ENCODE measurements at regions not wholly inside any gene's neighbourhood (a gene's known extent, or its start where the extent isn't known, plus 50 kb on each side); places are given as distances from the start of the nearest gene placed in this dataset.
A peak's percentile ranks its signal among the peaks of the same experiment; 100 is the strongest.

DNA sequence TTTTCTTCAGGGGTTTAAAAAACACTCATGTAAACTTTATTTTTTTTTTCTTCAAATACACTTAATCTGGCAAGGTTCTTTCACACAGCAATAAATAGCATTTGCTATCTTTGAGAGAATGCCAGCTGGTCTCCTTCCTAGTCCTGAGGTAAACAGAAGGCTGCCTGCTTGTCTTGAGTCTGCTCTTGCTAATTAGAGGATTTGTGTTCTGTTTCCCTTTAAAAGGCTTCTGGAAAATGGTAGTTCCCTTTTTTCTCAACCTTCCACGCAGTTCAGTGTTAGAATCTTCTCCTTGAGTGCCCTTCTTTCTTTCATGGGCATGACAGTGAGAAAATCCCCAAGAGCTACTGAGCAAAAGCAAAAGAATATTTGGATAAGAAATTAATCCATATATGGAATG, 92.3 kb upstream of the DCN start:
- DNase-seq (ENCODE audit: low read depth, low spot score): peak; percentile 78
- in situ Hi-C loops (cut with HindIII; ENCODE audit: low sequenced_read_pairs): no loop called here
- TF ChIP-seq, protein P1, sequence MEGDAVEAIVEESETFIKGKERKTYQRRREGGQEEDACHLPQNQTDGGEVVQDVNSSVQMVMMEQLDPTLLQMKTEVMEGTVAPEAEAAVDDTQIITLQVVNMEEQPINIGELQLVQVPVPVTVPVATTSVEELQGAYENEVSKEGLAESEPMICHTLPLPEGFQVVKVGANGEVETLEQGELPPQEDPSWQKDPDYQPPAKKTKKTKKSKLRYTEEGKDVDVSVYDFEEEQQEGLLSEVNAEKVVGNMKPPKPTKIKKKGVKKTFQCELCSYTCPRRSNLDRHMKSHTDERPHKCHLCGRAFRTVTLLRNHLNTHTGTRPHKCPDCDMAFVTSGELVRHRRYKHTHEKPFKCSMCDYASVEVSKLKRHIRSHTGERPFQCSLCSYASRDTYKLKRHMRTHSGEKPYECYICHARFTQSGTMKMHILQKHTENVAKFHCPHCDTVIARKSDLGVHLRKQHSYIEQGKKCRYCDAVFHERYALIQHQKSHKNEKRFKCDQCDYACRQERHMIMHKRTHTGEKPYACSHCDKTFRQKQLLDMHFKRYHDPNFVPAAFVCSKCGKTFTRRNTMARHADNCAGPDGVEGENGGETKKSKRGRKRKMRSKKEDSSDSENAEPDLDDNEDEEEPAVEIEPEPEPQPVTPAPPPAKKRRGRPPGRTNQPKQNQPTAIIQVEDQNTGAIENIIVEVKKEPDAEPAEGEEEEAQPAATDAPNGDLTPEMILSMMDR (IDR thresholded peaks at IDR 0.05; ENCODE audit: low read depth, low read length): no peak
- H3K4me3 ChIP-seq (ENCODE audit: low read depth, low read length): no peak overlapping the region

DNA sequence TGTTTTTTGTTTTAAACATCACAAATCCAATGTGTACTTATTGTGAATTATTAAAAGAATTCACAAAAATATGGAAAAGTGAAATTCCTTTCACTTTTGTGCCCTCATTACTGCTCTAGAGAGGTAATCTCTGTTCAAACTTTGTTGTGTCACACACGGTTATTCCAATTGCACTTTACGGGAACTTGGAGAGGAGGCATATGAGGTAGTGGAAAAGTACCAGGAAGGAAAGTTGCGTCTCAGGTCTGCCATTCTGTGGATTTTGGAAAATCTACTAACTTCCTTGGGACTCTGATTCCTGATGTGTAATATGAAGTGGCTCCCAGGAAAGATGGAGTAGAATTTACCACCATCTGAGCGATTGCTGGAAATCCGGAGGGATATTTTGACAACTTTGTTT, 90.9 kb upstream of the DCN start:
- H3K4me3 ChIP-seq (ENCODE audit: low read depth, low read length): no peak overlapping the region
- TF ChIP-seq, protein P1 (IDR thresholded peaks at IDR 0.05; ENCODE audit: low read depth, low read length): no peak
- no peak for DNase-seq (ENCODE audit: low read depth, low spot score)
- in situ Hi-C loops (cut with HindIII; ENCODE audit: low sequenced_read_pairs): no loop called here

DNA sequence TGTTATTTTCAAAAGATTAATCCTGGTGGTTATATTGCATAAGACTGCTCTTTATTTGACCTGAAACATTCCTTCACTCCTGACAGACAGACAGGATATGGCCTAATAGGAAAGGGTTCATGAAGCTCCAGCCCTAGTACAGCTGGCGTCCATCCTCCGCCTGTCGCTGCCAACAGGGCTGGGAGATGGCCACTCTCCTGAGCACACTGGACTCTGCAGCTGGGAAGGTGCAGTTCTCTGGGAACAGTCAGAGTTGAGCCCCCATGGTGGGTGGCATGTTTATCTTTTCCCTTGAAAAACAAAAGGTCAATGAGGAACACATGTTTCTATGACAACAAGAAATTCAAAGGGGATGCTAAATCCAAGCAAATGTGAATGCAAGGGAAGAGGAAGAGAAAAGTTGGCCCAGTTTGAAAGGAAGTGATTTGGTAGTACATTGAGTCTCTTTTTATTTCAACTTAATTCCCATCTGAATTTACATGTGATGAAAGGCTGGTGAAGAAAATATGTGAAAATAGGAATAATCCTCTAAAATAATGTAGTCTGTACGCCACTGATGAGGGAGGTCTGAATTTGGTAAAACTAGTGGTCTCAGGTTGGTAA, 89.9 kb upstream of the DCN start:
- in situ Hi-C loops (cut with HindIII; ENCODE audit: low sequenced_read_pairs): no loop called here
- TF ChIP-seq, protein P1 (IDR thresholded peaks at IDR 0.05; ENCODE audit: low read depth, low read length): no peak
- DNase-seq (ENCODE audit: low read depth, low spot score): peak; percentile 85
- no peak overlapping the region for H3K4me3 ChIP-seq (ENCODE audit: low read depth, low read length)

DNA sequence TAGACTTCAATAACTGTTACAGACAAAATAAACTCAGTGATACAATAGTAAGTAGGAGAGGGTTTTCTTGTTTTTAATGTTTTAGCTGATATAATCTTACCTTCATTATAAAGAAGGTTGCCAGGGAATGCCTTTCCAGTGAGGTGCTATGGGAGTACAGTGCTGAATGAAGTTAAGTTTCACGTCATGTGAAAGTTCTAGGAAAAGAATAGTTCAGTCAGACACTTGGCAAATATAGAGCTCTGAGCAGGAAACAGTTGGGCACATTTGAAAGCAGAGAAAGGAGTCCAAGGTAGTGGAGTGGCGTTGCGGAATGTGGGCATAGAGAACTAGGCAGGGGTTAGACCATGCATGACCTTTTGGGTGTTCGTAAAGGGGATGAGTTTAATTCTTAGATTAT, 88.6 kb upstream of the DCN start:
- TF ChIP-seq, protein P1 (IDR thresholded peaks at IDR 0.05; ENCODE audit: low read depth, low read length): no peak
- in situ Hi-C loops (cut with HindIII; ENCODE audit: low sequenced_read_pairs): no loop called here
- DNase-seq (ENCODE audit: low read depth, low spot score): no peak
- H3K4me3 ChIP-seq (ENCODE audit: low read depth, low read length): no peak overlapping the region

DNA sequence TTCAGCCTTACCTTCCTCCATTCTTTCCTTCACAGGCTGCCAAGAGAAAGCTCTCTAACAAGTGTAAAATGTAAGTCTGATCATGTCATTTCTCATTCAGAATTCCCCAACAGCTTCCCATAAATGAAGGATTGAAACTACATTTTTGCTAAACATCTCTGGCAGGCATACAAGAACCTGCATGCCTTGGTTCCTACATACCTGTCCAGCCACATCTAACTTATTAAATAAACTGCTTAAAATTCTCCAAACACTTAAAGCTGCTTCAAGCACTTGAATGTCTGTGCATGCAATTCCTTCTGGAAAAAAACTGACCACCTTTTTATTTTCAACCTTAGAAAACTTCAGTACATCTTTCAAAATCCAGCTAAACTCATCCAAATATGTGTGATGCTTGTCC, 84.4 kb upstream of the DCN start:
- in situ Hi-C loops (cut with HindIII; ENCODE audit: low sequenced_read_pairs): no loop called here
- no peak for DNase-seq (ENCODE audit: low read depth, low spot score)
- no peak overlapping the region for H3K4me3 ChIP-seq (ENCODE audit: low read depth, low read length)
- TF ChIP-seq, protein P1 (IDR thresholded peaks at IDR 0.05; ENCODE audit: low read depth, low read length): no peak

DNA sequence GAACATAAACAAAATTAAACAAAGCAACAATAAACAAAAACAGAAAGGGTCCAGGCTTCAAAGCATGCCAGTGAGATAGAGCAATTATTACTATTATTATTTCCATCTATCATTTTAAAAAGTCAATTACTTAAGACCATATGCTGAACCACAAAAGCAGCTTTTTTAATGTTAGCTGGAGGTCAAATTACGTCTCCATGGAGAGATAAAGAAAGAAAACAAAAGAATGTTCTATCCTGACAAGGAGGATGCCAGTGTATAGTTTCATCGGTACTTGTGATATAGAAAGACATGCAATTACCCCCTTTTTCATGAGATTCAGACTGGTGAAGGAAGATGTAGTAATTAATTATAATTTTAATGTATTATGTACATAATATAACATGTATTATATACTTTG, 81.6 kb upstream of the DCN start:
- DNase-seq (ENCODE audit: low read depth, low spot score): no peak
- in situ Hi-C loops (cut with HindIII; ENCODE audit: low sequenced_read_pairs): no loop called here

More for the DNA sequence above, 81.6 kb upstream of the DCN start:
- H3K4me3 ChIP-seq (ENCODE audit: low read depth, low read length): no peak overlapping the region
- TF ChIP-seq, protein P1 (IDR thresholded peaks at IDR 0.05; ENCODE audit: low read depth, low read length): no peak
